Liver (tissue), 8 donors: ENCODE measurements at regions not wholly inside any gene's neighbourhood (a gene's known extent, or its start where the extent isn't known, plus 50 kb on each side); places are given as distances from the start of the nearest gene placed in this dataset.

Experiments used
- DNase-seq: peaks from one replicate; pipeline ENCODE4 v3.0.0-alpha.2; 2017; ENCODE audit warnings: low spot score
- H3K27ac ChIP-seq, 2 donors: one replicate each; pipeline ENCODE4 v1.7.0; 2013; ENCODE audit warnings: inconsistent platforms in 2 of 2, low read length in 2 of 2, control low read depth in 1 of 2, low read depth in 1 of 2, mild to moderate bottlenecking in 1 of 2
- H3K27me3 ChIP-seq, 4 donors: one replicate each; pipeline versions ENCODE4 v1.6.1 to v1.7.0; 2013; ENCODE audit warnings: low read length in 3 of 4, inconsistent platforms in 1 of 4, mild to moderate bottlenecking in 1 of 4, moderate library complexity in 1 of 4; ENCODE audit not compliant: control insufficient read depth in 4 of 4, insufficient read depth in 4 of 4
- H3K36me3 ChIP-seq, 4 donors: one replicate each; pipeline versions ENCODE4 v1.6.1 to v1.7.0; 2013; ENCODE audit warnings: low read length in 3 of 4, mild to moderate bottlenecking in 3 of 4, low read depth in 1 of 4, moderate library complexity in 1 of 4; ENCODE audit not compliant: control insufficient read depth in 4 of 4, insufficient read depth in 3 of 4
- H3K4me1 ChIP-seq, 4 donors: one replicate each; pipeline versions ENCODE4 v1.6.1 to v1.7.0; 2013; ENCODE audit warnings: low read length in 3 of 4, mild to moderate bottlenecking in 3 of 4, moderate library complexity in 1 of 4; ENCODE audit not compliant: control insufficient read depth in 4 of 4, insufficient read depth in 4 of 4
- H3K4me3 ChIP-seq, 3 donors: one replicate each; pipeline versions ENCODE4 v1.6.1 to v1.7.0; 2013; ENCODE audit warnings: low read length in 3 of 3, control low read depth in 1 of 3, low read depth in 1 of 3, mild to moderate bottlenecking in 1 of 3
- H3K9ac ChIP-seq, 2 donors: one replicate each; pipeline ENCODE4 v1.7.0; 2013; ENCODE audit warnings: low read length in 2 of 2, mild to moderate bottlenecking in 2 of 2, moderate library complexity in 2 of 2, control low read depth in 1 of 2, low read depth in 1 of 2
- H3K9me3 ChIP-seq, 4 donors: one replicate each; pipeline versions ENCODE4 v1.6.1 to v1.7.0; 2013; ENCODE audit warnings: low read length in 3 of 4; ENCODE audit not compliant: control insufficient read depth in 4 of 4
- ATF3 ChIP-seq: IDR thresholded peaks from 2 replicates; pipeline ENCODE4 v1.6.1; 2016; ENCODE audit warnings: antibody characterized with exemption
- CTCF ChIP-seq: fragments of 150-350 bp; IDR thresholded peaks from 2 replicates; pipeline ENCODE4 v1.5.1; 2017; ENCODE audit warnings: improper control_type of control experiment, low read depth, low read length; ENCODE audit not compliant: missing input control
- EGR1 ChIP-seq, 2 donors: IDR thresholded peaks; 2 replicates each; pipeline ENCODE4 v1.6.1; 2016 to 2018; ENCODE audit warnings: antibody characterized with exemption in 2 of 2, low read depth in 2 of 2
- FOXA1 ChIP-seq: IDR thresholded peaks from 2 replicates; pipeline ENCODE4 v1.6.1; 2016; ENCODE audit warnings: antibody characterized with exemption
- FOXA2 ChIP-seq: IDR thresholded peaks from 2 replicates; pipeline ENCODE4 v1.6.1; 2016; ENCODE audit warnings: antibody characterized with exemption
- GABPA ChIP-seq, 2 donors: IDR thresholded peaks in 1 of 2; conservative IDR thresholded peaks in 1 of 2; 2 replicates each; pipeline ENCODE4 v1.6.1; 2016; ENCODE audit warnings: antibody characterized with exemption in 2 of 2, mild to moderate bottlenecking in 1 of 2, moderate library complexity in 1 of 2
- HNF4A ChIP-seq, 2 donors: conservative IDR thresholded peaks; 2 replicates each; pipeline ENCODE4 v1.6.1; 2016; ENCODE audit warnings: antibody characterized with exemption in 2 of 2, mild to moderate bottlenecking in 2 of 2
- HNF4G ChIP-seq: IDR thresholded peaks from 2 replicates; pipeline ENCODE4 v1.6.1; 2016; ENCODE audit warnings: antibody characterized with exemption
- JUND ChIP-seq, 2 donors: IDR thresholded peaks; 2 replicates each; pipeline ENCODE4 v1.6.1; 2016; ENCODE audit warnings: antibody characterized with exemption in 2 of 2
- MAX ChIP-seq: IDR thresholded peaks from 2 replicates; pipeline ENCODE4 v1.6.1; 2016; ENCODE audit warnings: antibody characterized with exemption
- NR2F2 ChIP-seq: IDR thresholded peaks from 2 replicates; pipeline ENCODE4 v1.6.1; 2016; ENCODE audit warnings: antibody characterized with exemption
- RAD21 ChIP-seq, 2 donors: IDR thresholded peaks; 2 replicates each; pipeline ENCODE4 v1.6.1; 2016; ENCODE audit warnings: antibody characterized with exemption in 2 of 2, mild to moderate bottlenecking in 2 of 2
- REST ChIP-seq: IDR thresholded peaks from 2 replicates; pipeline ENCODE4 v1.6.1; 2016; ENCODE audit warnings: antibody characterized with exemption, mild to moderate bottlenecking
- RXRA ChIP-seq, 2 donors: IDR thresholded peaks; 2 replicates each; pipeline ENCODE4 v1.6.1; 2017 to 2018; ENCODE audit warnings: antibody characterized with exemption in 2 of 2, mild to moderate bottlenecking in 1 of 2
- SP1 ChIP-seq: IDR thresholded peaks from 2 replicates; pipeline ENCODE4 v1.6.1; 2018; ENCODE audit warnings: antibody characterized with exemption, mild to moderate bottlenecking
- TAF1 ChIP-seq: conservative IDR thresholded peaks from 2 replicates; pipeline ENCODE4 v1.6.1; 2016; ENCODE audit warnings: antibody characterized with exemption, mild to moderate bottlenecking
- YY1 ChIP-seq: IDR thresholded peaks from 2 replicates; pipeline ENCODE4 v1.6.1; 2016; ENCODE audit warnings: antibody characterized with exemption, mild to moderate bottlenecking
- ZBTB33 ChIP-seq: IDR thresholded peaks from 2 replicates; pipeline ENCODE4 v1.6.1; 2016; ENCODE audit warnings: antibody characterized with exemption
- WGBS: extraction: QIAGEN DNeasy Blood & Tissue Kit; methylation state at CpG from one replicate; pipeline ENCODE4 v1.1.7; 2013; 5-methylcytosine and 5-hydroxymethylcytosine counted together
- donor health status: healthy.
- donor health status: healthy.
- donor health status: healthy.
- donor health status: healthy.
- donor health status: healthy.

GRCh38 chr11:101306721-101307120 is 177.1 kb upstream of the PGR start:
- Histone ChIP-seq H3K4me3 (no peak overlapping the region), H3K9ac (no peak overlapping the region), H3K9me3 (no peaks in the 10 kb centered on the region), H3K27me3 (no peaks in the 10 kb centered on the region), H3K27ac (no peak overlapping the region), H3K4me1 (no peaks in the 10 kb centered on the region), H3K36me3 (no peaks in the 10 kb centered on the region)
- TF ChIP-seq RXRA (IDR thresholded peaks at IDR 0.05) (no peak), ZBTB33 (no peak), HNF4A (conservative IDR thresholded peaks at IDR 0.05) (no peak), NR2F2 (no peak), MAX (no peak), FOXA2 (no peak), EGR1 (IDR thresholded peaks at IDR 0.05; ENCODE audit: low read depth in 2 of 2) (no peak), HNF4G (no peak), TAF1 (no peak), GABPA (IDR thresholded peaks at IDR 0.05 in 1 of 2, conservative IDR thresholded peaks at IDR 0.05 in 1 of 2) (no peak), RAD21 (IDR thresholded peaks at IDR 0.05) (no peak), FOXA1 (no peak), CTCF (no peak), ATF3 (no peak), YY1 (no peak), SP1 (no peak), JUND (IDR thresholded peaks at IDR 0.05) (no peak)
- no peak for DNase-seq
- 69% methylated on average over 3 of the region's 3 CpGs for WGBS

GRCh38 chr11:101305496-101305895 is 175.9 kb upstream of the PGR start:
- no peak overlapping the region for H3K27ac ChIP-seq
- no peak for DNase-seq
- H3K9me3 ChIP-seq, result no peaks in the 10 kb centered on the region
- WGBS, result 72% methylated on average over 1 of the region's 1 CpG
- no peak overlapping the region for H3K4me3 ChIP-seq
- H3K4me1 ChIP-seq, result no peaks in the 10 kb centered on the region
- H3K27me3 ChIP-seq, result no peaks in the 10 kb centered on the region
- TF ChIP-seq REST, result no peak
- TF ChIP-seq ATF3, result no peak
- no peak for TF ChIP-seq HNF4A (conservative IDR thresholded peaks at IDR 0.05)
- TF ChIP-seq YY1, result no peak
- no peak for TF ChIP-seq MAX
- no peak for TF ChIP-seq ZBTB33
- TF ChIP-seq NR2F2, result no peak
- TF ChIP-seq RAD21 (IDR thresholded peaks at IDR 0.05), result no peak
- TF ChIP-seq GABPA (IDR thresholded peaks at IDR 0.05 in 1 of 2, conservative IDR thresholded peaks at IDR 0.05 in 1 of 2), result no peak
- TF ChIP-seq RXRA (IDR thresholded peaks at IDR 0.05), result no peak
- no peak overlapping the region for H3K9ac ChIP-seq
- H3K36me3 ChIP-seq, result no peaks in the 10 kb centered on the region
